ENCODE measurements at regions not wholly inside any gene's neighbourhood (a gene's known extent, or its start where the extent isn't known, plus 50 kb on each side); places are given as distances from the start of the nearest gene placed in this dataset.

DNA sequence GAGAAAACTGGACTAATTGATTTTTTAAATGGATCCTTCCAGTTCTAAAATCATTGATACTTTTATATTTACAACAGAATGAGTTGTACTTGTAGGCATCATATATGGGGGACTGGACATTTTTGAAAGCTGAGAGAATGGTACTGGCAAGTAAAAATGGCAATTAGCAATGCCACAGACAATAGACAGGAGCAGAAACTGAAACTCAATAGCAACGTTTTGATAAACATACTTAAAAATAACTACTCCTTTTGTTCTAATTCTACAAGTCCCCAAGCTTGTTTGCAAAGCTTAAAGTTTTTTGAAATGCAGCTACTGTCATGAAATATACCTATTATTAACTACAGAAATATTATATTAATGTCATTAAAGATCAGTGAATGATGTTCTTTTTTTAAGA lies 52.8 kb upstream of the FBXL7 start:
- TF ChIP-seq, protein P1, sequence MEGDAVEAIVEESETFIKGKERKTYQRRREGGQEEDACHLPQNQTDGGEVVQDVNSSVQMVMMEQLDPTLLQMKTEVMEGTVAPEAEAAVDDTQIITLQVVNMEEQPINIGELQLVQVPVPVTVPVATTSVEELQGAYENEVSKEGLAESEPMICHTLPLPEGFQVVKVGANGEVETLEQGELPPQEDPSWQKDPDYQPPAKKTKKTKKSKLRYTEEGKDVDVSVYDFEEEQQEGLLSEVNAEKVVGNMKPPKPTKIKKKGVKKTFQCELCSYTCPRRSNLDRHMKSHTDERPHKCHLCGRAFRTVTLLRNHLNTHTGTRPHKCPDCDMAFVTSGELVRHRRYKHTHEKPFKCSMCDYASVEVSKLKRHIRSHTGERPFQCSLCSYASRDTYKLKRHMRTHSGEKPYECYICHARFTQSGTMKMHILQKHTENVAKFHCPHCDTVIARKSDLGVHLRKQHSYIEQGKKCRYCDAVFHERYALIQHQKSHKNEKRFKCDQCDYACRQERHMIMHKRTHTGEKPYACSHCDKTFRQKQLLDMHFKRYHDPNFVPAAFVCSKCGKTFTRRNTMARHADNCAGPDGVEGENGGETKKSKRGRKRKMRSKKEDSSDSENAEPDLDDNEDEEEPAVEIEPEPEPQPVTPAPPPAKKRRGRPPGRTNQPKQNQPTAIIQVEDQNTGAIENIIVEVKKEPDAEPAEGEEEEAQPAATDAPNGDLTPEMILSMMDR (IDR thresholded peaks at IDR 0.05; ENCODE audit: low read depth, low read length) = no peak
- no peak for DNase-seq (ENCODE audit: extremely low read depth, low read depth)

- no peak for DNase-seq (ENCODE audit: extremely low read depth, low read depth)
- TF ChIP-seq, protein P1 (IDR thresholded peaks at IDR 0.05; ENCODE audit: low read depth, low read length) = no peak
Measured at GRCh38 chr5:15446552-15446951, 53.4 kb upstream of the FBXL7 start.

- DNase-seq (ENCODE audit: extremely low read depth, low read depth) = no peak
- TF ChIP-seq, protein P1 (IDR thresholded peaks at IDR 0.05; ENCODE audit: low read depth, low read length) = no peak
Measured at GRCh38 chr5:15442193-15442570, 57.8 kb upstream of the FBXL7 start.

- TF ChIP-seq, protein P1 (IDR thresholded peaks at IDR 0.05; ENCODE audit: low read depth, low read length) = no peak
Measured at GRCh38 chr5:15441433-15442192, 58.4 kb upstream of the FBXL7 start.

GRCh38 chr5:15440434-15440833 lies 59.5 kb upstream of the FBXL7 start:
- TF ChIP-seq, protein P1 (IDR thresholded peaks at IDR 0.05; ENCODE audit: low read depth, low read length) = no peak

More at GRCh38 chr5:15441433-15442192, 58.4 kb upstream of the FBXL7 start:
- DNase-seq (ENCODE audit: extremely low read depth, low read depth) = no peak

GRCh38 chr5:15439801-15440200 lies 60.2 kb upstream of the FBXL7 start:
- TF ChIP-seq, protein P1 (IDR thresholded peaks at IDR 0.05; ENCODE audit: low read depth, low read length) = no peak
- no peak for DNase-seq (ENCODE audit: extremely low read depth, low read depth)

More at GRCh38 chr5:15440434-15440833, 59.5 kb upstream of the FBXL7 start:
- DNase-seq (ENCODE audit: extremely low read depth, low read depth) = no peak

DNA sequence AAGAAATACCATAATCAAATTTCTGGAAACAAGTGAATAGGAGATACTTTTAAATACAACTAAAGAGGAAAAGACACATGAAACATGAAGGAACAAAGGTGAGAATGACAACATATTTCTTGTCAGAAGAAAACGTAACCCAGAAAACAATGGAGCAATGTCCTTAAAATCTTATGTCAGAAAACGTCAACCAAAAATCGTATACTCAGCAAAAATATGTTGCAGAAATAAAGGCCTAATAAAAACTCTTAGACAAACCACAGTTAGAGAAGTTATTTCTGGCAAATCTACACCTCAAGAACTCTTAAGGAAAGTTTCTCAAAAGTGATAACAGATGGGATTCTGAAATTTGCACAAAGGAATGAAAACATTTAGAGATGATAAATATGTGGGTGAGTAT lies 66.3 kb upstream of the FBXL7 start:
- TF ChIP-seq, protein P1 (IDR thresholded peaks at IDR 0.05; ENCODE audit: low read depth, low read length) = no peak

More for the DNA sequence above, 66.3 kb upstream of the FBXL7 start:
- no peak for DNase-seq (ENCODE audit: extremely low read depth, low read depth)
